HG02610 (cell line): ENCODE measurements at regions not wholly inside any gene's neighbourhood (a gene's known extent, or its start where the extent isn't known, plus 50 kb on each side); places are given as distances from the start of the nearest gene placed in this dataset.
"Not testable (repeated sequence)": the region's sequence is repeated elsewhere in the genome, so short reads cannot be mapped to it uniquely, and the experiment has no call there.

Source experiments
- ATAC-seq: cut with Tn5 transposase; IDR thresholded peaks from one replicate; pipeline ENCODE4 v1.9.1; 2021; ENCODE audit warnings: mild to moderate bottlenecking, moderate library complexity; ENCODE audit not compliant: unreplicated experiment

DNA sequence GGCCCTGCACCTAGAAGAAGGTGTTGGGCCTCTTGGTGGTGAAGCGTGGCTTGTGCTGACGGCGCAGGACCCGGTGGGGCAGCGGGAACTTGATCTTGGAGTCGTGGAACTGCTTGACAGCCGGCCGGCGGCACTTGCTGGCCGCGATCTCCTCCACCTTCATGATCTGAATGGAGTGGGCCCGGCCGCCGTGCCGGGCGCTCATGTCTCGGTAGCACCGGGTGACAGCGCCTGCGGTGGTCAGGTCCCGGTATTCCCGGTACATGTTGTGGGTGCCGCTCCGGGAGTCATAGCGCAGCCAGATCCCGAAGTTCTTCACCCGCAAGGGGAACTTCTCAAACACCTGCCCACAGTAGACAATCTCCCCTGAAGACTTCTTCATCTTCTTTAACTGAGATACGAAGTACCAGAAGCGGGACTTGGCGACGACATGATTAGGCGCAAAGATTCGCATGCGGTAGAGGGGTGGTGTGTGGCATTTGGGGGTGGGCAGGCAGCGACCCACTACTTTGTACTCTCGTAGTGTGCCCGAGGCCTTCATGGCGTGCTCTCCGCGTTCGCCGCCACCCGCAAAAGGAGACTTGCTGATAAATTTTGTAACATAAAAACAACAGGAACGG, 92.1 kb upstream of the MSH6 start:
- ATAC-seq: not testable (repeated sequence)

DNA sequence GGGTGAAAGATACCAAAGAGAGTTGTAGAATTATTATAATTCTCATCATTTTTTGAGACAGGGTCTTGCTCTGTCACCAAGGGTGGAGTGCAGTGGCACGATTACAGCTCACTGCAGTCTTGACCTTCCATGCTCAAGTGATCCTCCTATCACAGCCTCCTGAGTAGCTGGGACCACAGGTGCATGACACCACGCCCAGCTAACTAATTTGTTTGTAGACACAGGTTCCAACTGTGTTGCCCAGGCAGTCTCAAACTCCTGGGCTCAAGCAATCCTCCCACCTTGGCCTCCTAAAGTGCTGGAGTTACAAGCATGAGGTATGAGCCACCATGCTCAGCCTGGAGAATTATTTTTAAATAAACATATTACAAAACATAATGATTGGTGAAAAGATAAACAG, 92.8 kb upstream of the MSH6 start:
- no peak for ATAC-seq

DNA sequence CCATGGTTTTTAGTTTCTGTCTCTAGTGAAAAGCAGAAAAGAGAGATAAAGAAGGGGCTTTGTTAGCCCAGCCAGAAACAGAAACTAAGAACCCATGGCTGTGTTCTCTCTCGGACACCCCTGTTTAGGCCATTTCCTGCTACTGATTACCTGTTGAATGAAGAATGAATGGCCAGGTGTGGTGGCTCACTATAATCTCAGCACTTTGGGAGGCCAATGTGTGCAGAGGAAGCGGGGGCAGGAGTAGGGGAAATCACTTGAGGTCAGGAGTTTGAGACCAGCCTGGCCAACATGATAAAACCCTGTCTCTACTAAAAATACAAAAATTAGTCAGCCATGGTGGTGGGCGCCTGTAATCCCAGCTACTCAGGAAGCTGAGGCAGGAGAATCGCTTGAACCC, 93.8 kb upstream of the MSH6 start:
- ATAC-seq: not testable (repeated sequence)

DNA sequence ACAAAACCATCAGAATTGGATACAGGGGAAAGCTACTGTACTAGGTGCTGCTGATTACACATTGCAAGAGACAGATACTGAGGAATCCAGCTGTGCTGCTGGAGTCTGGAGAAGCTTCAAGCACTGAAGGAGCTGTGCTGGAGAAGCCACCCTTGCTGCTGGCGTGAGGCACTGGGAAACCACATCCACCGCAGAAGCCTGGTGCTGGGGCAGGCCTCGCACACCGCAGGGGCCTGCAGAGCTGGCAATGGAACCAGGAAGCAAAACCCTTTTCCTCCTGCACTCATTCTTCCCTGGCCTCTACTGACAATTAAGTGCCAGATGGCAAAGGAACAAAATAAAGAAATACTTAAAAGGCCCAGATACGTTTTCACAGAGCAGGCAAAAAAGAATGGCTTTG, 94.4 kb upstream of the MSH6 start:
- no peak for ATAC-seq

DNA sequence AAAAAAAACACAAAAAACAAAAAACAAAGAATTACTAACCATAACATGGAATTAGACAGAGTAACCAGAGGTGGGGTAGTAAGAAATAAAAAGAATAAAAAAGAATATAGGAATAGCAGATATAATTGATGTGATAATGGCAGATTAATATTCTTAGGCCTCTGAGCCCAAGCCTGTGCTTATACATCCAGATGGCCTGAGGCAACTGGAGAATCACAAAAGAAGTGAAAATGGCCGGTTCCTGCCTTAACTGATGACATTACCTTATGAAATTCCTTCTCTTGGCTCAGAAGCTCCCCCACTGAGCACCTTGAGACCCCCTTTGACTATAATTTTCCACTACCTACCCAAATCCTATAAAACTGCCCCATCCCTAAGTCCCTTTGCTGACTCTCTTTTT, 95.1 kb upstream of the MSH6 start:
- ATAC-seq: no peak

DNA sequence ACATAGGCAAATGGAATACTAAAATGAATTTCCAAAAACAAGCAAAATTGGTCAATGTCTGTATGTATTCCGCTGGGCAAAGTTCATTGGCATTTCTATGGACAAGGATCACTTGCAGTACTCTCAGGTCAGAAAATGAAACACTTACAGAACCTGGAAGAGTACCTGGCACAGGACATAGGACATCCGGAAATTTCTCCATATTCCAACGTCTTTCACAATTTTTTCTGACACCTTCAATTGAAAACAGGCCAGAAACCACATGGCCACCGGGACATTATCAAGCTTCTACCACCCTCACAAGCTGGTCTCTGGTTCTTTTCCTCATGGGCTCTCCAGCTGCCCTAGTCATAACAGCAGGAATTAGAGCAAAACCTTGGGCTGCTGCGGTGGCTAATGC, 96.9 kb upstream of the MSH6 start:
- no peak for ATAC-seq

DNA sequence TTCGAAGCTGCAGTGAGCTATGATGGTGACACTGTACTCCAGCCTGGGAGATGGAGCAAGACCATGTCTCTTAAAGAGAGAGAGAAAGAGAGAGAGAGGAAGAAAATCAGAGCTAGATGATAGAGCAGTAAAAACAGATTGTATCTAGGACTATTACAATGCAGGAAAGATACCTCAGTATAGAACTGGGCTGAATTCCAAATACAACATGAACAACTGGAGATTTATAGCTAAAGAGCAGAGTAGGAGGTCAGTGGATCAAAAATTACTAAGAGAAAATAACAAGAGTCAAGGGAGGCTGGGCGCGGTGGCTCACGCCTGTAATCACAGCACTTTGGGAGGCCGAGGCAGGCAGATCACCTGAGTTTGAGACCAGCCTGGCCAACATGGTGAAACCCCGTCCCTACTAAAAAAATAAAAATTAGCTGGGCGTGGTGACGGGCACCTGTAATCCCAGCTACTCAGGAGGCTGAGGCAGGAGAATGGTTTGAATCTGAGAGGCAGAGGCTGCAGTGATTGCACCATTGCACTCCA, 100.7 kb upstream of the MSH6 start:
- ATAC-seq: no peak

DNA sequence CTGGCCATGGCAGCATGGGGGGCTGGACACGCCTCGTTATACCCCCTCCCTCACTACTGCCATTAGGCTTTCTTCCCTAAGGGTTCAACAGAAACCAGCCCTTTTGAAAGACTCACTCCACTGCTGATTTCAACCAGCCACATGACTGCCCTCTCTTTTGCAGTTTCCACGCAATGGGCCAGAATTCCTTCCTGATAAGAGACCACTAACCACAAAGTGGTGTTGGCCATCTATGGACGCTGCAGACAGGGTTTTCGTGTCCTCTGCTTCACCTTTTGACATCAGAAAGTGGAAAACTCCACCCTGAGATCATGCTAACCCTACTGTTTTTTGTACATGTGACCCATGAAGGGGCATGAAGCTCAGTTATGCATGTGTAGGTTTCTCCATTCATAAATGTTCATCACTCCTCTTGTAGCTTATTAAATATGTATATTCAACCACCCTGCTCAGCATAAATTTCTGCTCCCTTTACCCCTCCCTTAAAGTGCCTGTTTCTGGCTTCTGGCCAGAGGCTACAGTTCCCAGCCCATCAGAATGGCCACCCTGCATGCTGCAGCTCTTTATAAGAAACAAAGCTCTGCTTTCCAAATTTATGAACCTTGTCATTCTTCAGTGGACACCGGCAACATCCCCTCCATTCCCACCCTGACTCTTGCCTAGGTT, 105.6 kb upstream of the KCNK12 start:
- no peak for ATAC-seq

DNA sequence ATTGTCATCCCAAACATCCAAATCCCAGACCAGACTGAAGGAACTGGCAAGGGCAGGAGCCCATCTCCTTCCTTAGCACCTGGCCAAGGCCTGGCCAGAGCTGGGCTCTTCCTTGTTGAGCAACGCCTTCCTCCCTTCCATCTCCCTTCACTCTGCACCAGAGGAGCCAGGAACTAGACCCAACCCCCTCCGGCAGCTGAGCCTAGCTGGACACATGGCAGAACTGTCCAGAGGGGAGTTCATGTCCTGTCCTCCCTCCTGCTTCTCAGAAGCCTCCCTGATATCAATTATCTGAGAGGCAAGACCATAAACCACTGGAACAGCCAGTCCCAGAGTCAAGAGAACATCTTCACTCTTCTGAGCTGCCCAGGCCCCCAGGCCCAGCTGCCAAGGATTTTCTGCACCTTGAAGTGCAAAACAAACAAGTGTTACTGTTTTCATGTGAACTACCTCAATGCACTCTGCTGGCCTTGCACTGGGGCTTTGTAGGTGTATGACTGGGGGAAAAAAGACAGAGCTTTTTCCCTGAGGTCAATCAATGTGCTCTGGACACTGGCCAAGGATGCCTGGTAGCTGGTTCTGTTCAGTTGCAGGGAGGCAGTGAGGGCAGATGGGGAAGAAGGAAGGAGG, 104.5 kb upstream of the KCNK12 start:
- ATAC-seq: no peak

DNA sequence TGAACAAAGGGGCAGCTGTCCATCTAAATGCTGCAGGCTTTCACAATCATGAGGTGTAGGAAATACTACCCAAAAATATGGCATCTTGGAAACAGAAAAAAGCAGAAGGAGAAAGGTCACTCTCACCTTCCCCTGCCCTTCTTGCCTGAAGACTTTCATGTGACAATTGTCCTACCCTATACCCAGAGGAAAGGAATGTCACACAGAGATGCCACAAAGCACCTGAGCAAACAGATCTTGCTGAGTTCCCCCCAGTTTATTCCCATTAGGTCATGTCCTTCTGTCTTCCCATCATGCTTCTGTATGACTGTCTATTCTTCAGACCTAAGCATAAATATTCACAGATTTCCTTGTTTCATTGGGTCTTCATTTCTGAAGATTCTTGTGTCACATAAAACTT, 95.5 kb upstream of the KCNK12 start:
- no peak for ATAC-seq

DNA sequence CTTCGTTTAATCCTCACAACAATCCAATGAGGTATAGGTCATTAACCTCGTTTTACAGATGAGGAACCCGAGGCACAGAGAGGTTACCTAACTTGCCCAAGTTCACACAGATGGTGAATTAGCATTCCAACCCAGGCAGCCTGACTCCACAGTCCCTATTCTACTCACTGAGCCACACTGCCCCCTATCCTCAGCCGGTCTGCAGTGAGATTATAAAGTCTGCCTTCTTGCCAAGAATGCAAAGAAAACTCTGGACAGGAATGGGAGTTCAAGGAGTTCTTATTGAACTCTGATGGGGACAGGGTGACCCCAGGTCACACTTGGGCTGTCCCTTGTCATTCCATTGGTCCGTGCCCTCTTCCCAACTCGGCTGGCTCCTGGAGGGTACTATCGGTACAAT, 94.0 kb upstream of the KCNK12 start:
- no peak for ATAC-seq

DNA sequence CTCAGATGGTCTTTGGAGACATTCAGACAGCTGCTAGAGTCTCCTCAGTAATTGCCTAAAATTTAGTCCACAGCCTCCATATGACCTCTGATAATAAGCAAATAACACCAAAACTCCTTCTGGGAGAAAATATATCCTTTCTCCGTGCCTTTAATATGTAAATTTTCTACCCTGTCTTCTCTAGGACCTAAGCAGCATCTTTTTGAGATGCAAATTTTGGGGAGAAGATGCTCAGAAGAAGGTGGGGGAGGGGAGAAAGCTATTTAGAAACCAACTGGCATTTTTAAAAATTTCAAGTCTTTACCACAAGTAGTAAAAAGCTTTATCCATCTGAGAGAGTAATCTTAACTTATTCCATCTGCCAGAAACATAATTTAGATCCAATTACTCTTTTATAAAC, 91.8 kb upstream of the KCNK12 start:
- no peak for ATAC-seq

DNA sequence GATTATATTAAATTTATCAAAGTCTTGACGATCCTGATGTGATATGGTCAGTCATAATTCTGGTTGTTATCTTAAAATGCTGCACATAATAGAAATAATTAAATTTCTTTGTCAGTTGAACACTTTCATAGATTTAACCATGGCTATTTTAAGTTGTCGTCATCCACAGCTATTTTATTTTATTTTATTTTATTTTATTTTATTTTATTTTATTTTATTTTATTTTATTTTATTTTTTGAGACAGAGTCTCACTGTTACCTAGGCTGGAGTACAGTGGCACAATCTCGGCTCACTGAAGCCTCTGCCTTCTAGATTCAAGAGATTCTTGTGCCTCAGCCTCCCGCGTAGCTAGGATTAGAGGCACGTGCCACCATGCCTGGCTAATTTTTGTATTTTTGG, 90.5 kb upstream of the KCNK12 start:
- no peak for ATAC-seq

DNA sequence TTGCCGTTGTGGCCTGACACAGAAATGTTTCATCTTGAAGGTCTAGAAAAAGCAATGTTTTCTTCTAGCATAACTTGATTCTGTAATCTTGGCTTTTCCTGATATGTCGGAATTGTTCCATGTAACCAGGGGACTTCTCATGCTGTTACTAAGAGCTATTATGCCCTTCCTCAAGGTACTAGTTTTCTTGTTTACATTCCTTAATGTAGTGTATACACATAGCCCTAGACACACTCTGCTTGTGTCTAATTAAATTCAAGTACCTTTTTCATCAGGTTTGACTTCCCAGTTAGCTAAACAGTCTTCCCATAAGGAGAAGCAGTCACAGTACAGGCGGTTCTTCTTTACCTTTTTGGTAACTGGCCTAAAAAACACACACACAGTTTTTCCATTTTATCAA, 89.4 kb upstream of the KCNK12 start:
- ATAC-seq: no peak

DNA sequence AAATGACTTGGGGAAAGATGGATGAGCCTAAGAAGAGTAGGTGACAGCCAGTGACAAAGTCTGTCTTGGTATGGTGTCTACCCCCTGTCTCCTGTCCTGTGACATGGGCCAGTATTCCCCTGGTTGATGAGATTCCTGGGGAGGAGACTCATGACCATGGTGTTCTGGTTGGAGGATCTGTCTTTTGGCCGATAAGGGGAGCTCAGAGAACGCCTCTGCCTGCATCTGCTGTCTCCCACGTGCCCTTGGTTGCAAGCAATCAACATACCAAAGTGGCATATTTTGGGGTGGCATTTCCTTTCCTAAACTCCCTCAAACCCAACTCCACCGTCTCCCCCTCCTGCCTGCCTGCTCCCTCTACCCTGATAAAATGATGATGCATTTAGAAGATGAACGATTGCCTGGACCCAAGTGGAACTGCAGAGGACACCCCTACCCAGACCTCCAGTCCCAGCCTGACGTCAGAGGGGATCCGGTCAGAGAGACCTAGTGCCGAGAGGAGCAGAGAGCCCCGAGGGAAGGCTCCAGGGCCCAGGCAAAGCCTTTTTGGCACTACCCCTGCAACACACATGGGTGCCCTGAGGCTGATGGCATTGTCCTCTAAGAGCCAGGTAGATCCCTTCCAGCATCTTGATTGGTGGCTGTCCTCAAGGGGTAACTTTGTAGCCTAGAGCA, 88.0 kb upstream of the KCNK12 start:
- ATAC-seq: no peak

DNA sequence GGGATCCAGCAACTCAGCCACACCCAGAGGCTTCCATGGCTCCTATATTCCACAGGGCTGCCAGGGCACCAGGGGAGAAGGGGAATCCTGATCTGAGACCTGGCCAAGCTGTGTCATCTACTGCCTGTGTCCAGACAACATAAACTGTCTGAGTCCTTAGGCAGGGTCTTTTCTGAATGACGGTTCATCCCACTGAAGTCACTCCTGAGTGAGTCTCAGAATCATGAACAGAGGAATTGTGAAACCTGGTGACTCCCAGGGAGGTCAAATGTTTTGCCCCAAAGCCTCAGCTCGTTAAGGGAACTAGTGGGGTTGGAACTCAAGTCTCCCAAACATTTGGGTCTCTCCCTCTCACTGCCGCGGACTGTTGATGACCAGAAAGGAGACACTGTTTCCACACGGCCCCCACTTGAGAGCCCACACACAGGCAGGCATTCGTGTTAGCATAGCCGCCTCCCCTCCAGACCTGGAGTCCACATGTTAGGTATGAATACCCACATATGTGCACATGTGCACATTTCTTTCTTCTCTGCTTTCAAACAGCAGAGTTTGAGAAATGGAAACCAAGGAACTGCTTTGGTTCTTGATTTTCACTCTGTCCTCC, 87.2 kb upstream of the KCNK12 start:
- ATAC-seq: no peak

DNA sequence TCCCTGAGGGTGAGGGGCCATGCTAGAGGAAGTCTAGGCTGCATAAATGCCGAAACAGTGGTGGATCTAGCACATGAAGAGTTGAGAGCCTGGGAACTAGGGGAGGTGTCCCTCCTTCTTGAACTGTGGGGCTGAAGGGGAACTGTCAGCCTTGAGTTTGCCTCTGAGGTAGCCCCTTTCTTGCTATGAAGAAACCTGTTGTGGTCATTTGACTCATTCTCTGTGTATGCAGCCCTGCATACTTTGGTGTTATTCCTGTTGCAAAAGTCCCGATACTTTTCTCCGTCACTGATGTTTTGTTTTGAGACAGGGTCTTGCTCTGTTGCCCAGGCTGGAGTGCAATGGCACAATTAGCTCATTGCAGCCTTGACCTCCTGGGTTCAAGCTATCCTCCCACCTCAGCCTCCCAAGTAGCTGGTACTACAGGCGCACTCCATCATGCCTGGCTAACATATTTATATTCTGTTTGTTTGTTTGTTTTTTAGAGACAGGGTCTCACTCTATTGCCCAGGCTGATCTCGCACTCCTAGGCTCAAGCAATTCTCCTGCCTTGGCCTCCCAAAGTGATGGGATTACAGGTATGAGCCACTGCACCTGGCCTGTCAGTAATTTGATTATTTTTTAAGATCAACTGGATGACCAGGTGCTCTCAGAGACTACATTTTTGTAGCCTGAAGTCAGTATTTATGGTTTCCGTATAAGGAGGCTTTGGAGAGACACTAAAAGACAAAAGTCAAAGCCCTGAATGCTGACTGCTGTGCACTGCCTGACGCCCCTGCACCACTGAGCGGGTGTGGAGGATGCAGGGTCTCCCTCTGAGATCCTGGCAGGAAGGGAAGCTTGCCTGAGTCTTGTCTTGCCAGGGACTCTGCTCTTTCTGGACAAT, 86.2 kb upstream of the KCNK12 start:
- ATAC-seq: peak; percentile 57

DNA sequence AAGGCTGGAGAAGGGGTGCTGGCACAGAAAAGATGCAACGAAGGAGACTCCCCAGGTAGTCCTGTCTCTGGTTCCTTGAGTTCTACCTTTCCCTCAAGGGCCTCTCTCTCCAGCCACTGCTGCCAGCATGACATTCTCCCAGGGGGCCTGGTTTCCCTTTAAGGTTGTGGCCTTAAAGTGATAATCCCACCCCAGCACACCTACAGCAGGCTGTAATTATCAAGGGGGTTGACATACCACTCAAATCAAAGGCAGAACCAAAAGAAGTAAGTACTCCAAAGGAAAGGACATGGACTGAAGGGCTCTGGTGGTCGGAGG, 84.7 kb upstream of the KCNK12 start:
- ATAC-seq: no peak

DNA sequence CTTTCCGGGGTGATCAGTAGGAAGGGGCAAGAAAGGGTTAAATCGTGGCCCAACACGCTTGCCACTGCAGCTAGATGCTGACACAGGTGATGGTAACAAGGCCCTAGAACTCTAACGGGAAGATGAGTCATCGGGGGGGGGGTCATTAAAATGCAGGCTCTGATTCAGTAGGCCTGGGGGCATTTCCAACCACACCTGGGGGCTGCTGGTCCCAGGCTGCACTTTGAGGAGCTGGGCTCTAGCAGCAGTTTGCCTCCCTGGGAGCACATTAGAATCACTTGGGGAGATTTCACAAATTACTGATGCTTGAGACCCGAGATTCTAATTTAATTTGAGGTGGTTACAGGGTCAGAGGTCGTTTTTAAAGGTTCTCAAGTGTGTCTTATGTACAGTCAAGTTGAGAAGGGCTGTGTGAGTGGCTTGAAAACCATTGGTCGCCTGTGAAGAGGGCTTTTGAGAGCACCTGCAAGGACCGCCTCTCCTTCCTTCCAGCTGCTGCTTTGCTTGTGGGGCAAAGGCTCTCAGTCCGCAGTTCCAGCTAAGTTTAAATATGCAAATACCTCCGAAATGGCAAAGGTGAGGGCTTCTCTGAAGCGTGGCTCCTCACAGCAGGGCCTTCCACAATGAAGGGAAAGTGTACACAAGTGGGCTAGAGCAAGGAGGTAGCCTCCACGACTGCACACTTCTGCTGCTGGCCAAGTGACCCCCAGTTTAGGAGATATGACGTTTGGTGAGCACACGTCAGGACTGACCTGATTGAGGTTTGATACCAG, 84.2 kb upstream of the KCNK12 start:
- peak; percentile 78 for ATAC-seq
